Left forelimb (tissue), 1 donor: ENCODE measurements at regions not wholly inside any gene's neighbourhood (a gene's known extent, or its start where the extent isn't known, plus 50 kb on each side); places are given as distances from the start of the nearest gene placed in this dataset.
"Not testable (repeated sequence)": the region's sequence is repeated elsewhere in the genome, so short reads cannot be mapped to it uniquely, and the experiment has no call there.

ENCODE experiments used
- DNase-seq: peaks from one replicate; pipeline ENCODE4 v3.0.0-alpha.2; 2018; ENCODE audit warnings: low spot score

DNA sequence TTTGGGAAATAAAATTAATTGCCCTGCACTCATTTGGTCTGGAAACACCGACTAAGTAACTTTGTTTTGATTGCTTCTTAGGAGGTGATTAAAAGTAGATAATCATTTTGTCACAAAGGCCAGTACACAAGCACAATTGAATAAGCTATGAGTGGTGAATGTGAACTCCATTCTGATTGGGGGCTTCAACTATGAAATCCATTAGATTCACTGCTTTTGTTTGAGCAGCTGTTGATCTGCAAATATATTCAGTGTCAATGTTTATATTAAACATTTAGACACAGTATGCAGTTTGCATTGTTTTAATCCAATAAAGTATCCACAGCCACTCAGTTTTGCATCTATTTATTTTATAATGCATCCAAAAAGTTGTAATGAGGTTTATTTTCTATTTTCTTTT lies 817.5 kb downstream of the CDH11 start:
- no peak for DNase-seq

DNA sequence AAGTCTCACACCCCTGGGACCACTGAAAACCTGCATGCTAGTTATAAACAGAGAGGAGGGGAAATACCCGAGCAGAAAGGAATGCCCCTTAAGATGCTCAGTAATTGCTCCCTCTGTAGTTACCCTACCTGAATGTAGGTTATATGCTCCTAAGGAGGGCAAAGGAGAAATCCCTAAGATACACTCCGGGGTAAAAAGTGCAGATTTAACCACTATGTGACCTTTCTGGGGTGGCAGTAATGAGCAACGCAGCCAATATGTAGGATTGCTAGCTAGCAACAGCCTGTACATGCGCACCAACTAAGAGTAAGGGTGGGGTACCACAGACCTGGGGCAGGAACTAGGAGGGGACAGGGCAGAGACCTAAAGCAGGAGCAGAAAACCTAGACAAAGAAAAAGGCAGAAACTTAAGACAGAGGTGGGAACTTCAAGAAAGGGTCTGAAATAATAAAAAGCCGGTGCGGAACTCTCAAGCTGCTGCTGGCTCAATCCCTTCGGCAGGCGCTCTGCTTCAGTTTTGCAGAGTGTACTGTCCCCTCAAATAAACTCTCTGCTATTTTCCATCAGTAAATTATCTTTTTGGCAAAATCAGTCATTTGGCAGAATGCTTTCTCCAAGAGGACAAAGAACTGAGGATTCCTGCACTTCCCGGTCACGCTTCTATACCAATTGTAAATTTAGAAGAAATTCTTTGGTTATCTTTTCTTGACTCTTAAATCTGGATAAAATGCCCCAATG lies 823.8 kb downstream of the CDH11 start:
- no peak for DNase-seq

DNA sequence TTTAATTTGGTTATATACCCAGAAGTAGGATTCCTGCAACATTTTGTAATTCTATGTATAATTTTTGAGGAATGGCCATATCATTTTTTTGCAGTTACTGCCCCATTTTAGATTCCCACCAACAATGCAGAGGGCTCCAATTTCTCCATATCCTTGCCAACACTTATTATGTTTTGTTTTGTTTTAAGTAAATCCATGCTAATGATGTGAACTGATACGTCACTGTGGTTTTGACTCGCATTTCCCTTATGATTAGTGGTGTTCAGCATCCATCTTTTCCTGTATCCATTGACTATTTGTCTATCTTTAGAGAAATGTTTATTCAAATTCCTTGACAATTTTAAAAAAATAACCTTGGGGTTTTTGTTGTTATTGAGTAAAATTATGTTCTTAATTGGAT lies 826.4 kb downstream of the CDH11 start:
- DNase-seq, result no peak

DNA sequence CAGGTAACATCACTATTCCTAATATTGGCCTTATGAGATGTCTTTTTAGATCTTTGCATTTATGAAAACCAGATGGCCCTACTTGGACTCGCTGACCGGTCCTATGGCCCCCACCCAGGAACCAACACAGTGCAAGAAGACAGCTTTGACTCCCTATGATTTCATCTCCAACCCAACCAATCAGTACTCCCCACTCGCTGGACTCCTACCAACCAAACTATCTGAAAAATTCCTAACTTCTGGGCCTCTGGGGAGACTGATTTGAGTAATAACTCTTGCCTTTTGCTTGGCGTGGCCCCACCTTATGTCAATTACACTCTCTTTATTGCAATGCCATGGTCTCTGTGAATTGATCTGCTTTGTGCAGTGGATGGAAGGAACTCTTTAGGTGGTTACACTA lies 828.9 kb downstream of the CDH11 start:
- DNase-seq, result no peak

DNA sequence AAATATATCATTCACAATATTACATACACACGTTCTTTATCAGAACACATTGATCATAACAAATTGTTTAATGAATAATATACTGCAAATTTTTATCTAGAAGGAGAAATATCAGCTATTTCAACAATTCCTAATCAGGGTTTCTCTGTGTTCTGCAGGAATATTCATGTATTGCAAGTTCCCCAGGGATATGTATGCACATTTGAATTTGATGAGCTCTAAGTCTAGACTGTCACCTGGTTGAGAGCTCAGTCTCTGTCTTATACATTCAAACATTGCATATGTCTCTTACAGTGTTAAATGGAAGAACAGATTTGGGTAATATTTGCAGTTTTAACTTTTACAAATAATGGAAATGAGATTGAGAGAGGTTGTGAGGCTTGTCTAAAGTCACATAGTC lies 829.7 kb downstream of the CDH11 start:
- no peak for DNase-seq

DNA sequence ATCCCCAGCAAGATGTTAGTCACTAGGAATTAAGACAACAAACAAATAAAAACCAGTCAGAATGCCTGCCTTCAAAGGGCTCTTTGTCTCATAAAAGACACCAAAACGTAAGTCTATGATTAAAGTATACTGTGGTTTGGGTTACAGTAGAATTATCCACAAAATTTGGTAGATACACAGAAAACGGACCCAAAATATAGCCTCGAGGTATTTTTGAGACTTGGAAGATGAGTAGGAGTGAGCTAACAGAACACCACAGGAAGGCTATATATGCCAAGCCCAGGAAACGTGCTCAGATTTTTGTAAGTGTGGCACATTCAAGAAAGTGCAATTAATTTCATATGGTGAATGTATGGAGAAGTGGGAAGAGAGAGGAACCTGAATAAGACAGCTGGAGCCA lies 831.4 kb downstream of the CDH11 start:
- DNase-seq, result no peak

DNA sequence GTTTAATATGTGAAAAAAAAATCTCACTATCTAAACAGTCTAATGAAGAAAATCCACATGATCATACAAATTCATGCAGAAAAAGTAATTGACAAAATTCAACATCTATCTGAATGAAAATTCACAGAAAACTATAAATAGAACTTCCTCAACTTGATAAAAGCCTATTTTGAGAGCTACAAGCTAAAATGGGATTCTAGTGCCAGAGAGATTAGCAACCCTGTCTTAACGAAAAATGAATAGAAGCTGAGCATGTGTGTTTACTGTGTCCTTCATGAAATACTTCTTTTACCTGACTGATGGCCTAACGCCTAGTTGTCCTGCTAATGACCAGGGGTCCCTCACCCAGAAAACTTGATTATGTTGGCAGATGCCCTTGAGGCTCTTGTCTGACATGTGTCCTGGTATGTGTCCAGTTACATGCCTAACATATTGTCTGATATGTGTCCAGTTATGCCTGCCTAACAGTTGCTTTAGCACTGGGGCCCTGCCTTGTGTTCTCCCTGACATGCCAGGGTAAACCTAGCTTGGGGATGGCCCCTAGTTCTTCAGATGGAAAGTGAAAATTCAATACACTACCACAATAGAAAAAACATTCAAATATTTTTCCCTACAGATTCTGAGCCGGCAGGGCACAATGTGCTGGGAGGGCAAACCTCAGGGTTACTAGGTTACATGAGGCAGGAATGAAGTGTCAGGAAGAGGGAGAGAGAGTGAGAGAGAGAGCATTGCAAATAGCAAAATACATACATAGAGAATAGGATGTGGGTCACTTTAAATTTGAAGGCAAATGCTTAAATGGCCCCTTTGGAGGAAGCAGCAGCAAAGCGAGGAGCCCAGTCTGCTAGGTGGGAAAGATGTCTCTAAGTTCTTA lies 834.0 kb downstream of the CDH11 start:
- no peak for DNase-seq

DNA sequence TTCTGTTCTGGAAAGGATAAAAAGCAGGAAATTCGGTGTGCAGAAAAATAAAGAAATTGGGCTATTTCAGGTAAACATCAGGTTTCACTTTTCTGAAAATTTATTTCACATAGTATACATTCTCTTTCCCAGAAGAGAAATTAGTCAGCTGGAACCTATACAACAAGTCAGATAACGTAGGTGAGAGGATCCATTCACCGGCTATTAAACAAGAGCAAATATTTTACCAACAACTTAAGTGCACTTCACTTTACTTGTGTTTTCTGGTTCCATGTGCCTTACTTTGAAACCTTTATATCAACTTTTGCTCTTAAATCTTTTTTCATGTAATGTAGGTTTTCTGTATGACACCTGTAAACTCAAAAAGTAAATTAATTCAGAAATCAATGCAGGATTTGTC lies 839.7 kb downstream of the CDH11 start:
- no peak for DNase-seq

DNA sequence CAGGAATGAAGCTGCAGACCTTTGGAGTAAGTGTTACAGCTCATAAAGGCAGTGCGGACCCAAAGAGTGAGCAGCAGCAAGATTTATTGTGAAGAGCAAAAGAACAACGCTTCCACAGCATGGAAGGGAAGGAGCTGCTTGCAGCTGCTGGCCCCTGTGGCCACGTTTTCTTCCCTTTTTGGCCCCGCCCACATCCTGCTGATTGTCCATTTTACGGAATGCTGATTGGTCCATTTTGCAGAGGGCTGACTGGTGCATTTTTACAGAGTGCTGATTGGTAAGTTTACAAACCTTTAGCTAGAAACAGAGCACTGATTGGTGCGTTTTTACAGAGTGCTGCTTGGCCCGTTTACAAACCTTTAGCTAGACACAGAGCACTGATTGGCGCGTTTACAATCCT lies 841.5 kb downstream of the CDH11 start:
- no peak for DNase-seq

DNA sequence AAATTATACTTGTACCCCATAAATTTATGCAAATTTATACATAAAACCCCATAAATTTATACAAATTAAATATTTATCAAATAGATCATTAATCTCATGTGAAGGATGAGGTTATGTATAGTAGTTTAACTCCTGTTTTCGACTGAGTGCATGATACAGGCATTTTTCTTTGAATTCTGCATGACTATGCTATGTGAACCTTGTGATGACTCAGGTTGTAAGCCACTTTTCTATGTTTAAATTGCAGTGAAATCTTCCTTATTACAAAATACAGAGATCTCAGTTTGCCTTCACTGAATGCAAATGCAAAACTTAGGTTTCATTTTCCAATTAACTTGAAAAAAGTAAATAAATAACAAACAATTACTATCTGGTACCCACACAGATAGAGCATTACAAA lies 843.7 kb downstream of the CDH11 start:
- DNase-seq, result no peak

DNA sequence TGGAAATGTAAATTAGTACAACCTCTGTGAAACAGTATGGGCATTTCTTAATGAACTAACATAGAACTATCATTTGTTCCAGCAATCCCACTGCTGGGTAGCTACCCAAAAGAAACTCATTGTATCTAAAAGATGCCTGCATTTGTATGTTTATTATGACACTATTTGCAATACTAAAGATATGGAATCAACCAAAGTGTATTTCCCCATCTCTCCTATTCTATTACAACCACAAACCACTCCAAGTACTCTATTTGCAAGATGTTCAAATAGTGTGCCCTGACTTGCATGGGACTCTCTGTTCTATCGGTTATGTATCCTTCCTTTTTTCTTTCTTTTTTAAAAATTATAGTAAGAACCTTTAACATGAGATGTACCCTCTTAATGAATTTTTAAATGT lies 845.2 kb downstream of the CDH11 start:
- DNase-seq, result no peak

DNA sequence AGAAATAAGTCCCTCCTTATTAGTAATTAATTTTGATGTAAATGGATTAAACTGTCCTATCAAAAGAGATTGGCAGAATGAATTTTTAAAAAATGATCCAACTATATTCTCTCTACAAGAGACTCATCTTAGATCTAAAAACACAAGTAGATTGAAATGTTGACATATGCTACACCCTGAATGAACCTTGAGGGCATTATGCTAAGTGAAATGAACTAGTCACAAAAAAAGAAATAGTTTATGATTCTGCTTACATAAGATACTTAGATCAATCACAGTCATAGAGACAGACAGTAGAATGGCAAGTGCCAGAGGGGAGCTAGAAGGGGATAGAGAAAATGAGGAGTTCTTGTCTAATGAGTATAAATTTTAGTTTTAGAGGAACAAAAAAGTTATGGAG lies 849.8 kb downstream of the CDH11 start:
- DNase-seq, result no peak

DNA sequence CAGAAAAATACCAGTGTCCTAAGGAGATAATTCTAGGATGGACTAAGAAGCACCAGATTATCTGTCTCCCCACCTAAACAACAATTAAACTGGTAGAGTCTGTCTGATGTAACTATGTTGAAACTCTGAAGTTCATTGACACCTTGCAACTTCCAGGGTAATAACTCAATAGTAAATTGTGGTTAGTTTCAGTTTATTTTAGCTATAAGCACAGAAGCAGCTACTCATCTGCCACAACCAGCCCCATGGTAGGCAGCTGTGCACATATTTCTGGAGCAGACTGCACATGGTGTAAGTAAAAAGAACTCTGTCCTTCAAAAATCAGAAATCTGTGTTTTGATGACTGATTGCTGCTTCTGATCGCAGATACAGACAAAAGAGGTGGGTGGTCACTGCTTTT lies 852.1 kb downstream of the CDH11 start:
- DNase-seq, result no peak

DNA sequence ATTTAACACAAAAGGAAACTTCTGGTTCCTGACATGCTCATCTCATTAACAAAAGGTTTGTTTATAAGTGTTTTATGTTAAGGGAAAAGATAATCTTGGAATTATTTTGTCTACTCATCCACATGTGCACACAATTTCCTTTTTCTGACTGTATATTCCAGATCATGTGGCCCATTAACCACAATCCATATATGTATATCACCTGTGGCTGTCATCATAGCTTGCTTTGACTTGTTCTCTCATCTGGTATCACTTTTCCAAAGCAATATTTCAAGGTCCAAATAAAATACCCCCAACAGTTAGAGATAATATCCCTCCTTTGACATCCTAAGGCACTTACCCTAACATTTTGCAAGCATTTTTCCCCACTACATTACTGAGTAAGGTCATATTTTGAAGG lies 856.1 kb downstream of the CDH11 start:
- DNase-seq, result no peak

DNA sequence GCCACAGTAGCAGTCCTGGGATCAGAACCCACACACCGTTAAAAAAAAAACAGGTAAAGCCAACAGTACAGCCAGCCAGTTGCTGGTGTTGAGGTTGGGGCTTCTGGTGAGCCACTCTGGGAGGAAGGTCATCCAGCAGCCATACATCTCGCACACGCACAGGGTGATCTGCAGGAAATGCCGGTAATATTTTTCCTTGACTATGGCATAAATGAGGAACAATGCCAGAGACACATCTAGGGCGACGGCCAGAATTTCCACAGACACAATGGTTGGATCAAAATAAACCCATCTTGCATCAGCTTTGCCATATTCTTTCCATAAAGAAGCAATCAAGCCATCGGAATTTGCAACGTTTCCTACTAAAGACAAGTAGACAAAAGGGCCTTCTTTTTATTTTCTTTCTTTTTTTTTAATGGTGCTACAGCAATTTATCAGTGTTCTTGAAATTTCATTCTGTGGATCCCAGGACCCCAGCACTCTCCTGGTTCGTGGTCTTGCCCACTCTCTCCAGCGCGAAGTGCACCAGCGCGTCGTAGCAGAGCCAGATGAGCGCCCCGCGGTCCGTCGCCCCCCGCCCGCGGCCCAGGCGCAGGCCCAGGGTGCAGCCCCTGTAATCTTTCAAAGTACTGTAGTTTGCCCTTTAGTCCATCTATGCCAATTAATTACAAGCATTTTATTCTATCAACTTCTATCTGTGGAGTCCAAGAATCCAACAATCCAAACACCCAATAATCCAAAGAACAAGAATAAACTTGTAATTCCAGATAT lies 861.0 kb downstream of the CDH11 start:
- DNase-seq, result not testable (repeated sequence)

DNA sequence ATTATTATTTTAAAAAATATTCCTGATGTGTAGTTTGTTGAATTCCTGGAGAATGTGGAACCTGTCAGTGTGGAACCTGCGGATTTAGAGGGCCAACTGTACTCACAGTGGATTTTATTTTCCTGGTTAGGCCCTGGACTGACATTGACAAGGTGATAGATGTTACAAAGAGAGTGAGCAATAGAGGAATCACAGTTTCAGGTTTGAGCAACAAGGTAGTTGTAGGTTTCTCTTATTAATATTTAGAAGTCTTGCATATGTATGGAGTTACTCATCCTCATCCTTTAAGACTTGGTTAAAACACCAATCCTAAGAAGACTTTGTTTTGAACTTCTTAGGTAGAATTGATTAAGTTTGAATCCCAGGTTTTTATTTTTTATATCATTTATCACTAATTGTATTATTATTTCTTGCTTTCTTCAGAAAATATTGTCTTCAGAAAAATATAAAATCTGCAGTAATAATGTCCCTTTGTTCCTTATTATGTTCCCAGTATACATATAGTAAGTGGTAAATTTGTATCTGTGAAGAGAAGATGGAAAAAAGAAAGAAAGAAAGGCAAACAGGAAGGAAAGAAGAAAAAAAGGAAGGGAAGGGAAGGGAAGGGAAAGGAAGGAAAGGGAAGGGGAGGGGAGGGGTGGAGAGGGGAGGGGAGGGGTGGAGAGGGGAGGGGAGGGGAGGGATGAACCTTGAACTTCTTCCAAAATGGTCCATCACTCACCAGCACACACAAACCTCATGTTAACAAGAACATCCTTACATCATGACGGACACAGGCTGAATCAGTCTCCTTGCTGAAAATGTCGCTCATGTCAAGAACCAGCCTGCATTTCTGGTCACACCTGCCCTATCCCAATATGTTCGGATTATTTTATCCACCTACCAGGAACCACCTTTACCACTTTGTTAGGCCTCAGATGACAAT lies 867.2 kb downstream of the CDH11 start:
- DNase-seq, result no peak

DNA sequence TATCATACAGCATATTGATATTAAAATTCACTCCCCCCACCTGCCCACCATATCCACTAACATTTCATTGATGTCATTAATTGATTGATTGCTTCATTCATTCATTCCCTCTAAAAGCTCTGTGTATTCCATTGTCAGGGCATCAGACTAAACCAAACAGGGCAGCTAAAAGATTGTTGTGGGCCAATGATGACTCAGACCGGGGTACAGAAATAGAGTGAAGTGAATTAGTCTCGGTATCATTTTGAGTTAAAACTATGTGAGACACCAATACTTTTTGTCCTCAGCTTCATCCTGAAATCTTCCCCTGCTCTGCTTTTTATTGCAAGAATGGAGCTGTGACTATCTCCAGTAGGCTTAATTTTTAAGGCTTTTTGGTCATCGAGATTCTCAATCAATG lies 868.3 kb downstream of the CDH11 start:
- no peak for DNase-seq

DNA sequence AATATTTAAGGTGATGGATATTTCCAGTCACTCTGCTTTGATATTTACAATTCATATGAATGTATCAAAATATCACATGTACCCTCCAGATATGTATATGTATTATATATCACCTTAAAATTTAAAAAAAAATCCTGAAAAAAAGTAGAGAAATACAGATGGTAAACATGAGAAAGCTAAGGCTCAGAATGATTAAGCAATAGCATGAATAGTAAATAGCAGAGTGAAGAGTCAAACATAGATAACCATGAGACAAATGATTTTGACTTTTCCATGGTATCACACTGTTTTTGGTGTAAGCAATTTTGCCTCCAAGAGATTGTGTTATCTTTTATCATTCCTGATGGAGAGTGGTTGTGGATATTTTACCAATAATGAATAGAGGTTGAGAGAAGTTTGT lies 868.8 kb downstream of the CDH11 start:
- no peak for DNase-seq

DNA sequence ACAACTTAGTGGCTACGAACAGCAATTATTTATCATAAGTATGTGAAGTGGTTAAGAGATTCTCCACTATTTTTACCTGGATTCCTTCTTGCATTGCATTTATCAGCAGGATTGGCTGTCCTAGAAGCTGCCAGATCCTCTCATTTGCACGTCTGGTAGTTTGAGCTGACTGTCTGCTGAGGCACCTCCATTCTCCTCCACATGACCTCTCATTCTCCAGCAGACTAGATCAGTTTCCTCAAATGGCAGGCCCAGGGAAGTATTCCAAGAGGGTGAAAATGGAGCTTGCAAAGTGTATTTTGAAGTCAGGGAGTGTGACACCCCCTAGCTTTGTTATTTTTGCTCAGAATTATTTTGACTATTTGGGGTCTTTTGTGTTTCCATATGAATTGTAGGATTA lies 870.1 kb downstream of the CDH11 start:
- DNase-seq, result no peak

DNA sequence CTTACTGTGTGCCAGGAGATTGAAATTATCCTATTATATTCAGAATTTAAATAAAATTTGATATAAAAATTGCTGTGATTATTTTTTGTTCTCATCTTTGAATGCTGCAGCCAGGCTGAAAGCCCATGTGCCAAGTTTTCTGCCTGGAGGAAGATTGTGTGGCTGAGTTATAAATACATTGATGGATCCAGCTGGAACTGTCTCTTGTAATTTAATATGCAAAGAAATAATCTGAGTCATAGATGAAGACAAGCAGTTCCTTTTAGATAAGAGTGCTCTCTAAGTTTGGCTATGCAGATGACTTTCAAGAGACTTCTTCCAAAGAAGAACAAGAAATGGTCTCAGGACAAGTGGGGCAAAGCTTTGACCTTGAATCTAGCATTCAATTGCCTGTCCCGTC lies 871.0 kb downstream of the CDH11 start:
- DNase-seq, result no peak

DNA sequence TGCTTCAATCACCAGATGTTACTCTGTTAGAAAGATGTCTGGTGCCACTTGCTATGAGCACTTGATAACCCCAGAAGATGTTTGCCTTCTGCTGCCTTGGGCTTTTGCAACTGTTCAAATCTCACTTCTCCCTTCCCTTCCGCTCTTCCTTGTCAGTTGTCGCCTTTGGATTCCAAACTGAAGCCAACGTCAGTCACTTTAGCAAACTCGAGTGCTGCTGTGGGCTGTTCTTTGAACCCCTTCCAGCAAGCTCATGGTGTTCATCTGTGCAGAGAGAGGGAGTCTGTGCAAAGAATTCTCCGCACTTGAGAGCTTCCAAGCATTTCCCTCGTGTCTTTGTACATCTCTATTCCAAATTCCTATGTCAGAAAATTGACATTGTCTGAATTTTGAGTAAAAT lies 879.4 kb downstream of the CDH11 start:
- no peak for DNase-seq

DNA sequence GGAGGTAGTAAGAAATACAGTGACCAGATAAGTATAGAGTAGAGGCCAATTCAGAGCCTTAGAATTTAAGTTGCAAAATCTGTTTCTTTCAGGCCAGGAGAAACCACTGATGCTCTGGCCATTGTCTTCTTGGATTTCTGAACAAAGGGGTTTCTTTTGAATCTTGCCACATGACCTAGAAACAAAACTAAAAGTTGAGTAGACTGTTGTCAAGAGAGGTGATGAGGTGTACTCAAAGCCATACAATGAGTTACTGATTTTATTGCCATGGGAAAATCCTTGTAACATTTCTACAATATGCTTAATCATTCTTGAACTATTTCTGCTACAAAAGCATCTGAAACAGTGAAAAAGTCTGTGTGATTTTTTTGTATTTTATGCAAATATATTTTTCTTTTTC lies 881.3 kb downstream of the CDH11 start:
- no peak for DNase-seq
